ENCODE measurements at regions not wholly inside any gene's neighbourhood (a gene's known extent, or its start where the extent isn't known, plus 50 kb on each side); places are given as distances from the start of the nearest gene placed in this dataset.

GRCh38 chr7:137172105-137172590 lies 171.4 kb downstream of the PTN start:
- no peak for DNase-seq

DNA sequence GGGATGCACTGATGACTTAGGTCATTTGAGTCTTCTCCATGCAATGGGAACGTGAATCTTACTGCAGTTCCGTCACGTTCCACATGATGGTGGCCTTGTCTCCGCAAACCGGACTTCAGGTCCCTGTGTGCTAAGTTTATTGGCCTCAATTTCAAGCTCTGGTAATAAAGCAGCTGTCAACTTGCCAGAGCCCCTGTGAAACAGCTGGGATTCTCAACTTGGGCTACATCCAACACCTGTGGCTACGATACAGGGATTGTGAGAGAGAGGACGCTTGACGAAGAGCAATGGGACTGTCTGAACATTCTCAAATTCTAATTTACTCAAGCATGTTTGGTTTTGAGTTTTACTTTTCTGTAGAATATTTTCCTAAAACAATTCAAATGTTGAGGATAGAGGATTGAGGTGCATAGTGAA lies 174.2 kb downstream of the PTN start:
- DNase-seq, result peak; percentile 59

DNA sequence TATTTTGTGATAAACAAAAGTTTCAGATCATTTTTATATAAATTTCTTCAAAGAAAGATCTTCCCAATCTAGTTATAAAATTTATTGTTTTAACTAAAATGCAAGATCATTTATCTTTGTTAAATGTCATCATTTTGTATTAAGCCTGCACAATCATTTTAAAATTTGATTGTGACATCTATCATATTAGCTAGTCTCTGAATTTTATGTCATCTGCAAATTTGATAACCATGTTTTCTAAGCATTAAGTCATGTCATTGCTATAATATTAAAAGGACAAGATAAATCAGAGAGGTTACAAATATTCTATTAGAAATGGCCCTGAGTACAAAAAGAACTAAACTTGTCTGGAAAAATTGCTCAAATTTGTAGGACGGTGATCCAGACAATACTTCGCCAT lies 175.9 kb downstream of the PTN start:
- DNase-seq, result no peak

DNA sequence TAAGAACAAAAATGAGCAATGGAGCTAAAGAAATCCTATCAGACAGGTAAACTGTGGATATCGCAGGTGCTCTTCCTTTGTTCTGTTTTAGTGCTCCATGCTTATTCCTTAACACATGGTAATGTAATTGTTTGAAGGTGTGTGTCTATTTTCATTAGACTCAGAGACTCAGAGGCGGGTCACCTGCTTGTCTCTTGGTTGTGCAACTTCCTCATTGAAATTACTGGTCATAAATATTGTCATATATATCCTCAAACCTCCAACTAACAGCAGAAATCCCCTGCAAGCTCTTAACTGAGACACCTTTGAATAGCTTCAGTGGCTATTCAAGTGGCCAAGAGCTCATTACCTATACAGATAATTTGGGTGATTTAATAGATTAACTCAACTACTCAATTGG lies 177.2 kb downstream of the PTN start:
- no peak for DNase-seq

GRCh38 chr7:137165786-137166185 lies 177.7 kb downstream of the PTN start:
- no peak for DNase-seq

DNA sequence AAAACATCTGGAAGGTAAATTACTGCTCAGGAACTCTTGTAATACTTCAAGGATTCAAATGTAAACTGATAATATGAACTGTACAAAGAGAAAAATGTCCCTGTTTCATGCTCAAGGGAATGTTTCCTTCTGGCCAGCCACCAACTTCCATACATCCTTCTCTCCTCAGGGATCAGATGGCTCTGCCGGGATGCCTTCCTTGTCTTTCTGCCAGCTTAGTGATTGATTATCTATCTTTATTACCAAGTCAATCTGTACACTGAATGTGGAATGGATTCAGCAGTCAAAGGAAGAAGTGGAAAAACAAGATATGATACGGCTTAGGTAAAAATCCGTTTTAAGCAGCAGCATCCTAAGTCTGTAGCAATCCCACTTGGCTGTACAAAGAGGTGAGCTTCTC lies 178.3 kb downstream of the PTN start:
- no peak for DNase-seq

DNA sequence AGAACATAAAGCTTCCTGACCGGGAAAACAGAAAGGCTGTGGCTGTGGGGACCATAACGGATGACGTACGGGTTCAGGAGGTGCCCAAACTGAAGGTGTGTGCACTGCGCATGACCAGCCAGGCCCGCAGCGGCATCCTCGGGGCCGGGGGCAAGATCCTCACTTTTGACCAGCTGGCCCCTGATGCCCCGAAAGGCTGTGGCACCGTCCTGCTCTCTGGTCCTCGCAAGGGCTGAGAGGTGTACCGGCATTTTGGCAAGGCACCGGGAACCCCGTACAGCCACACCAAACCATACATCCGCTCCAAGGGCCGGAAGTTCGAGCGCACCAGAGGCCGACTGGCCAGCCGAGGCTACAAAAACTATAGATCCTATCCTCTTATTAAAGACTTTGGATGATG lies 179.3 kb downstream of the PTN start:
- DNase-seq, result no peak

GRCh38 chr7:137160236-137160635 lies 183.3 kb downstream of the PTN start:
- DNase-seq, result no peak

DNA sequence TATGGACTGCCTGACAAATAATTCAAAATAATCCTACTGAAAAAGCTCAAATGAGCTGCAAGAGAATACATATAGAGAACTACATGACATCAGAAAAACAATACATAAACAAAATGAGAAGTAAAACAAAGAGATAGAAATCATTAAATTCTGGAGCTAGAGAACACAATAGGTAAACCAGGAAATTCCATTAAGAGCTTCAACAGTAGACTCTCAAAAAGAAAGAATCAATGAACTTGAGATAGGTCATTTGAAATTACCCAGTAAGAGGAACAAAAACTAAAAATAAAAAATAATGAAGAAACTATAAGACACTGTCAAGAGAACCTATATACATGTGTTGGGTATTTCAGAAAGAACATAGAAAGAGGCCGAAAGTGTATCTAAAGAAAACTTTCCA lies 186.3 kb downstream of the PTN start:
- DNase-seq, result no peak

GRCh38 chr7:137151690-137152052 lies 191.9 kb downstream of the PTN start:
- no peak for DNase-seq

DNA sequence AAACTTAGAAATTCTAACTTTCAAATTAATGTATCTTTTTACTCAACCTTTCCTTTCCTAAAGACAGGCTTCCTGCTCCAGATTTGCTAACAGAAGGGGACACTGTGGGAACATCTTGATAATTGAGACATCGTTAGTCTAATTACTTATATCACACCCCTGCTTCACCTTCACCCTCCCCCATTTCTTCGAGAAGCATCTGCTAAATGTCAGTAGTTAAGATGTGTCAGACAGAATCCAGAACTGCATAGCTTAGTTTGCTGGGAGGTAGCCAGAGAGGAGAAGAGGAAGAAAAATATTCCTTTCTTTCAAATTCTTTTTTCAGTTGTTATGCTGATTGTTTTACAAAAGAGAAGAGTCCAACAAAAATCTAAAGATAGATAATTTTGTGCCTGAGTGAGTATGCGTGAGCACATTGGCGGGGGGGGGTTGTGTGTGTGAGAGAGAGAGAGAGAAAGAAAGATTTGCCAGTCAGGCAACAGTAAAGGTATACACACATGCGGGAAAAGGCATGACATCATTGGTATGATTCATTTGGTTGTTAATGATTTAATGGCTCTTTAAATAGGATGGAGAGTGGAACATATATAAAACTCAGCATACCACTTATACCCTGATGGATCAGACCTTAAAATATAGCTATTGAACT lies 192.4 kb downstream of the PTN start:
- DNase-seq, result no peak

- DNase-seq, result no peak
Observed at GRCh38 chr7:137147338-137147720, 196.2 kb downstream of the PTN start.

DNA sequence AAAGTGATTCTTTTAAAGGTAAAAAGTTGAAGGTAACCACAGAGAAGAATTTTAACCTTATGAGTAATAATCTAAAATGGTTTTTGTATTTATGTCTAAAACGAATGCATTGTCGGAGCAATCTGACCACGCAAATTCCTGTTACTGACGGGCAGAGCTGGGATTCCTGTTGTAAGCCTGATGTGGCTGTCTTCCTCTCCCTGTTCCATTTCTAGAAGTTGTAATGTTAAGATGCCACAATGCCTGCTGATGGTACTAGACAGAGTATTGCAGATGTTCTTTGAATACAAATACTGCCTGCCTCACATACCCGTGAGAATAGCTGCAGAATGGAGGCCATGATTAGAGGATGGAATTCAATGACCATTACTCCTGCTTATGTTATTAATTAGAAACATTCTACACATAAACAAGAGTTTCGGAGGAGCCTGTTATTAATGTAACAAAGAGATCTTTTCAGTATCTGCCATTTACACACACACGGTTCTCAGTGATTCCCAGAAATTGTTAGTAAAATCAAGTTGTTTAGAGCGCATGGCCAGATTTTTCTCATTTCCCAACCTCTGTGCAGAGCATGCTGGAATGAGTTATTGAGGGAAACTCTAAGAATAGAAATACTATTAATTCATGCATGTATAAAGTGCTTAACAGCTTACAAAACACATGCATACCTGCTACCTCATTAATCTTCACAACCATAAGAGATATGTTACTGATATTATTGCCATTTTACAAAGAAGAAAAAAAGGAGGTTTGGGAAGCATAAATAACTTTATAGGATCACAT lies 196.8 kb downstream of the PTN start:
- no peak for DNase-seq

- no peak for DNase-seq
Observed at GRCh38 chr7:137146012-137146455, 197.5 kb downstream of the PTN start.

GRCh38 chr7:137142376-137142775 lies 201.2 kb downstream of the PTN start:
- DNase-seq, result no peak

DNA sequence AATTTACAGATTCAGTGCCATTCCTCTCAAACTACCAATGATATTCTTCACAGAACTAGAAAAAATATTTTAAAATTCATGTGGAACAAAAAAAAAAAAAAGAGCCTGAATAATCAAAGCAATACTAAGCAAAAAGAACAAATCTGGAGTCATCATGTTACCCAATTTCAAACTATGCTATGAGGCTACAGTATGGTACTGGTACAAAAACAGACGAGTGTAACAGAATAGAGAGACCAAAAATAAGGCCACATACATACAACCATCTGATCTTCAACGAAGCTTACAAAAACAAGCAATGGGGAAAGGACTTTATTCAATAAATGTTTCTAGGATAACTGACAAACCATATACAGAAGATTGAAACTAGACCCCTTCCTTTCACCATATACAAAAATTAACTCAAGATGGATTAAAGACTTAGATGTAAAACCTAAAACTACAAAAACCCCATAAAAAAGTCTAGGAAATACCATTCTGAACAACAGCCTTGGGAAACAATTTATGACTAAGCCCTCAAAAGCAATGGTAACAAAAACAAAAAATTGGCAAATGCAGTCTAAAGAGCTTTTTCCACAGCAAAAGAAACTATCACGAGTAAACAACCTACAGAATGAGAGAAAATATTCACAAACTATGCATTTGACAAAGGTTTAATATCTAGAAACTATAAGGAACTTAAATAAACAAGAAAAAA lies 207.7 kb downstream of the PTN start:
- DNase-seq, result no peak

DNA sequence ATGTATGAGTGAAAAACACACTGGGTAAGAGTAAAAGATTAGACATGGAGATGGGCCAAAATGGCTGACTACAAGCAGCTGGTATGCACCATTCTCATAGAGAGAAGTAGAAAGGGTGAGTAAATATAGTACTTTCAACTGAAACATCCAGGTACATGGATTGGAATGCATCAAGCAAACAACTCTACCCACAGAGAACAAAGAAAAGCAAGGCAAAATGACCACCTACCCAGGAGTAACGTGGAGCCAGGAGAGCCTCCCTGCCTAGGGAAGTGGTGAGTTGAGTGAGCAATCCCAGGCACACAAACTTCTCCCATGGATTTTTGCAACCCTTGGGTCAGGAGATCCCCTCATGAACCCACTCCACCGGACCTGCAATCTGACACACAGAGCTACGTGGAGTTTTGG lies 212.8 kb downstream of the PTN start:
- DNase-seq, result no peak

DNA sequence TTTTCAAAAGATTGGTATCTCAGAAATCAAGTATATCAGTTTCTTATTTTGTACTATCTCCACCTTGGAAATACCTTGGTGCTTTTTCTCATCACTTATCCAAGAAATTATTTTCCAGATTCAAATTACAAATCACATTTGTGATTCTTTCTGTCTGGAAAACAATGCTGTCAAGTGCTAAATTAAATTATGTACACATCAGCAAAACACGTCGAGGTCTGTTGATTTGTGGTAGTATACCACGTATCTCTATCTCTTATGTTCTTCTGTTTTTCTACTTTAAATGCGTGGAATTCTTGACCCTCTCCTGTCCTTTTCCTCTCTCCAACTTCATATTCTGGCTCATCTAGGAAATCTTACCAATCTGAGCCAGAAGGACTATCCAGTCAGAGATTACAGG lies 214.5 kb downstream of the PTN start:
- no peak for DNase-seq

DNA sequence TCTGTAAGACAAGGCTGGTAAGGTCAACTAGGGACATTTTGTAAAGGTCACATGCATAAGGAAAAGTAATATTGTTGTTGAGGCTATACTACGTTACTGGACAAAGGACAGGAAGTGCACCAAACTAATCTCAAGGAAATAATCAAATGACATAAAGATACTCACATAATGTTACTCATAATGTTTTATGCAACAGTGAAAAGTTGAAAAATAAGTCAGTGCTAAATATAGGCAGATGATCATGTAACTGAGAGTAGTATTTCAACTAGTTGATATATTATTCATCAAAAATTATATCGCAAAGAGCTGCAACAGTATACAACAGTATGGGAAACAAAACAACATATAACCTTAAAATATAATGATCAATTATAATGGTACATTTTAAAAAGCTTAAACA lies 215.7 kb downstream of the PTN start:
- DNase-seq, result no peak

DNA sequence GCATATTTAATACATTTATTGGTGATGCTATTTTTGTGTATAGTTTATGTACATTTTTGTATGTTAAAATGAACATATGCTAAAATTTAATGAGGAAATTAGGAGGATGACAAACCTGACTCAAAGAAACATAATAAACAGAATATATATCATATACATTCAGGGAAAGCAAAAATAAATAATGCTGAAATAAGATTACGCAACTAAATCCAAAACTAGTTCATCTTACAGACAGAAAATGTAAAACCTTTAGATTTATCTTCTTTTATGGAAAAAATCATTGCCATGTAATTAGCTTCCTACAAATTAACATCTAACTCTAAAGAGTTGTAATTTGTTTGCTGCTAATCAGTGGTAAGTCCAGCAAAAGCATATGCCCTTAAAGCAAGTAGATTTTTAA lies 216.5 kb downstream of the PTN start:
- DNase-seq, result no peak

DNA sequence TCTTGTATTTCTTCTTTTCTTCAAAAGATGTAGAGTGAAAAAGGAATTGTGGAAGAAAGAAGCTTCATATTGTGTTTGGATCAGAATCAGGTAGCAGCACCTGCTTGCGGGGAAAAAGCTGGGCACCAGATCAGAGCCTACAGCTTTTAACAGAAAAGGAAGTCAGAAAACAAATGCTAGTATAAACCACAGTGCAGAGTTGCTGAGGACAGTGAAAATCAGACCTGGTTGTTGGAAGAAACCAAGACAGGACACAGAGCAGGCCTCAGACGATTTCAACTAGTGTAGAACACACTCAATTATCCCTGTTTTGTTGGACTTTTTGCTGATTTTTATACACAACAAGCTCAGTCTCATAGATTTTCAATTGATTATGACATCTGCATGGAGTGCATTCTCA lies 221.4 kb downstream of the PTN start:
- DNase-seq, result no peak

DNA sequence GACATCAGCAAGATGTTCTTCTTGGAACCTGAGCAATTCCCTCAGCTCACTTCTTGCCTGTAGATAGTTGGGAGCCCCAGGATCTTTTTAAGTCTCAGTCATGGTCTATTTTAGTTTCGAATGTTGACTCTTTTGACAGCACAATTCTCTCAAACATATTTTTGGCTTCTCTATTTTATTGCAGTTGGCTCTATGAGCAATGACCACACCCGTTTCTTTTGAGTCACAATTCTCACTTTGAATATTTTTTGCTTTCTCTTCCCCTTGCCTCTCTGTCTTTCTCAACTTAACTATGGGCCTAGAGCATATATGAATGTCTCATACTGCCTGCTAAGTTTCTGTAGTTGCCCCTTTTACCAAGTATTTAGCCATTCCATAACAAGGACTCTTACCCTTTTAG lies 222.8 kb downstream of the PTN start:
- DNase-seq, result no peak

DNA sequence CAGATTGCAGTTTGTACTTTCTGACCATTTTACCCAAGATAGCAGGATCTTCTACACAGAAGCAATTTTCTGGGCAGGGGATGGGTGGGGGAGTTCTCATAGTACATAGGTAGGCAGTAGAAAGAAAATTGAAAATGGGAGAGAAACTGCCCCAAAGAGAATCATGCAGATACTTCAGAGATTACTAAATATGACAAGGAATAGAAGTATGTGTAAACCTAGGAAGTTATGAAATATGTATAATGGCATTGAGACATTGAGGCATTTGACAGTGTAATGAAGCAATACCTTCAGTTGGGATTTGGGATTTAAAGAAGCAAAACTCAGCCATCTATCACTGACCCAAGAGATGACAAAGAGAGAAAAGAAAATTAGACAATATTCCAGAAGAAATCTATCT lies 233.0 kb downstream of the PTN start:
- no peak for DNase-seq

DNA sequence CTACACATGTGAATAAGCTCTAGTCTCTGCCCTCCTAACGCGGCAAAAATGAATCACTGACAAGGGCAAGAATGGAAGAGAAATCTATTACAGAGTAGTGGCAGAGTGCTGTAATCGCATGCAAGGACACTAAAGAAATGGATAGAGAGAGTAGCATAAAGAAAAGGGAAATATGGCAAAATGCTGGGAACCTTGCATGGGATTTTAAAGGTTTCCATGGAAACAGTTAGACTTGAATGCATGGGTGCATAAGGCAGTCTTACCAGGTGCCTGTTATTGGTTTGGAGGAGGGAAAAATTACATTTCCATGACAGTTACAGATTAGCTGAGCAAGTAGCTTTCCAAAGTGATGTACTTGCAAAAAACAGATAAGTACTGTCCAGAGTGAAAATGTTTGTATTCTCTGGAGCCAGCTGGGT lies 233.4 kb downstream of the PTN start:
- DNase-seq, result no peak
